ENCODE measurements at regions not wholly inside any gene's neighbourhood (a gene's known extent, or its start where the extent isn't known, plus 50 kb on each side); places are given as distances from the start of the nearest gene placed in this dataset.

GRCh38 chr2:121103960-121104359 lies 181.0 kb downstream of the TFCP2L1 start:
- TF ChIP-seq CTCF (IDR thresholded peaks at IDR 0.05) (no peak), EP300 (IDR thresholded peaks at IDR 0.05) (no peak), POLR2AphosphoS5 (IDR thresholded peaks at IDR 0.05) (no peak), POLR2A (IDR thresholded peaks at IDR 0.05) (no peak)

Measured in stomach (tissue), 4 donors.